ENCODE measurements at regions not wholly inside any gene's neighbourhood (a gene's known extent, or its start where the extent isn't known, plus 50 kb on each side); places are given as distances from the start of the nearest gene placed in this dataset.

DNA sequence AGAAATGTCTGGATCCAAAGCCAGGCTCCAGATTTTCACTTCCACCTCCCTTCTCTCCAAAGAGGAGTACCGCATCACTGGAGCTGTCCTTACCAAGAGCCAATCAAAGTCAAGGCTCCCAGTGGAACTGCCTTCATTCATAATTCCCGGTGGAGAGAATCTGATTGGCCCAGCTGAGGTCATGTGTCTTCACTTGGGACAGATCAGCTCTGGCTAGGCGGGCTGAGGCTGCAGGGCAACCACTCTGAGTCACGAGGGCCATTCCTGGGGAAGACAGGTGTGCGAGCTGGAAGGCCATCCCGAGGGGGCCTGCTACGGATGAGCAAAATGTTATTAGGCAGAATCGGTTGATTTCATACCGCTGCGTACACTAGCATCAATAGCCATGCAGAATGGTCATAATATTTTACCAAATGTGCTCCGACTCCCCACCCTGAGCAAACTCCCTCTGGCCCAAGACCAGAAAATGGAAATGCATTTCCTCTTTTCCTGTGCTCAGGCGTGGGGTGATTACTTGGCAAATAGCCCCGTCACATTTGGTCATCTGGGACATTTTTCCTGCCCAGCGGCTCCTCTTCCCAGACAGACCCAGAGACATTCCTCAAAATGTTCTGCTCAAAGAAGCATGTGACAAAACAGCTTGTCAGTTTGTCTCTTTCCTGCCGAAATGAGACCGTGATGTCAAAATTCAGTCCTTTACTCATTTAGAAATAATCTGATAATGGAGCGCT, 111.1 kb downstream of the AIPL1 start:
- DNase-seq = no peak

DNA sequence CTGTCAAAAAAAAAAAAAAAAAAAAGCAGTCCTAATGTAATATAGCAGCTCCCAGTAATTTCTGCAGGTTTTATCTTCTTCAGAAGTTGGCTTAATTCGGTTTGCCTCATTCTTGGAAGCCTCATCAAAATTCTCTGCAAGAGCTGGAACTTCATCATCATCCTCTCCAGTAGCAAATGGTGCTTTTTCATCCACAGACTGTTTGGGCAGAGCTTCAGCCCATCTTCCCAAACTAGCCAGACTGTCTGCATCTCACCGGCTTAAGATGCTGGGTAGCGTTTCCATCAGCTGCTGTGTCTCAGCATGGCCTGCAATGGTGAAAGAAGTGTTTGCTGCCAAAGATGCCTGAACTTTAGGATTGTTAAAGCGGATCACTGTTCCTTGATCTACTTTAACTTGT, 112.6 kb downstream of the AIPL1 start:
- DNase-seq = no peak

DNA sequence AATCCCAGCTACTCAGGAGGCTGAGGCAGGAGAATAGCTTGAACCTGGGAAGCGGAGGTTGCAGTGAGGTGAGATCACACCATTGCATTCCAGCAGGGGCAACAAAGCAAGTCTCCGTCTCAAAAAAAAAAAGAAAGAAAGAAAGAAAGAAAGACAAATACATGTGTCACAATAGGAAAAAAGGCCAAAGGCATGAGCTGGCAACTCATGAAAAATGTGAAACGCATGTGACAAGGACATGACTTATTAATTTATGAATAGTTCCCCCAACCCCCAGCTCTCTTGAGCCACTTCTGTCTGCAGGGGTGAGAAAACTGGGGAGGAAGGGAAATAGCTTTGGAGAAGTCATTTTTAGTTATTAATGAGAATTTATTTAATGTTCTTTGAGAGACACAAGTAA, 120.6 kb downstream of the AIPL1 start:
- no peak for DNase-seq

DNA sequence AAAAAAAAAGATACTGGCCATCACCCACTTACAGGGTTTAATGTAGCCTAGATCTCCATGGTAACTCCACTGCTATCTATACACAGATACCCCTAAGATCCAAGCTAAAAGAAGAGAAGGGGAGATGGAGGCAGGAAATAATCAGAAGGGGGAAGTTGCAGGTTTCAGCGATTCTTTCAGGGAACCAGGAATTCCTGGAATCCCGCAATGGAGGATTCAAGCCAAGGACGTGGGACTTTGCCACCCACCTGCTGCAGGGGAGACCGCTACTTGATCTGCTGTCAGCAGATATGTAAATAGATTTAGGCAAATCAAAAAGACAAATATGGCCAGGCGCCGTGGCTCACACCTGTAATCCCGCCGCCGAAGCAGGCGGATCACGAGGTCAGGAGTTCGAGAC, 121.1 kb downstream of the AIPL1 start:
- no peak for DNase-seq

DNA sequence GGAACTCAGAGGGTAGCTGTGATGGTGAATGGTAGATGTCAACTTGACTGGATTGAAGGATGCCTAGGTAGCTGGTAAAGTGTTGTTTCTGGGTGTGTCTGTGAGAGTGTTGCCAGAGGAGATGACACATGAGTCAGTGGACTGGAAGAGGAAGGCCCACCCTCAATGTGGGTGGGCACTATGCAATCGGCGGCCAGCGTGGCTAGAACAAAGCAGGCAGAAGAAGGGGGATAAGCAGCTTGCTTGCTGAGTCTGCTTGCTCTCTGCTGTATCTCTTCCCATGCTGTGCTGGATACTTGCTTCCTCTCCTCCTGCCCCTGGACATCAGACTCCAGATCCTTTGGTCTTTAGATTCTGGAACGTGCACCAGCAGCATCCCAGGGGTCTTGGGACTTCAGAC, 128.1 kb downstream of the AIPL1 start:
- DNase-seq = no peak

DNA sequence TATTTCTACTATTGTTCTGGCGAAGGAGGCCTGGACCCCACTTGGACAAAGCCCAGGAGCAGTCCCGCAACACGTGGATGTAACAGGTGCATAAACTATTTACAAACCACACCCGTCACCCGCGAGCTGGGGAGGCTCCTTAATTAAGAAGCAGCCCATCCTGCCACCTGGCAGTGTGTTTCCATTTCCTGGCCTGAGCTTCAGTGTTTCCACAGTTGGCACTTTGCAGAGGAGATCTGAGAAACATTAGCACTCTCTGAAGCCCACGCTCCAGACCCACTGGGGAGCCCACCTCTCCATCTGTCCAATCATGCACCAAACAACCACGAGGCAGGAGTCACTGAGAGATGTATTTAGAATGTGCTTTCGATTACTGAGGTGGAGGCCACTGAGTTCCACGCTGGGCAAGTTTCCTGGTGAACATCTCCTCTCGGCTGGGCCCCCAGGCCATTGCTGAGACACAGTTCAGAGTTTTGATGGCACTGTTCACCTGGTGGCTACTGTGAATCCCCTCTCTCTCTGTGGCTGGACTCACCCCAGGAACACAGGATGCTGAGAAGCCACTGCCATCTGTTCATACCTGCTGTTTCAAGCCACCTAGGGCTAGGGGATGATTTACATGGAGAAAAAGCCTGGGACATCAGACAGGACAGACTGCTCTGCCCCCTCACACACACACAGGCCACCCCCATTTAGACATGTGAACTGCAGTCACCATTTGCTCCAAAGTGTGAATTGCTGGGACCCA, 129.1 kb downstream of the AIPL1 start:
- no peak for DNase-seq

DNA sequence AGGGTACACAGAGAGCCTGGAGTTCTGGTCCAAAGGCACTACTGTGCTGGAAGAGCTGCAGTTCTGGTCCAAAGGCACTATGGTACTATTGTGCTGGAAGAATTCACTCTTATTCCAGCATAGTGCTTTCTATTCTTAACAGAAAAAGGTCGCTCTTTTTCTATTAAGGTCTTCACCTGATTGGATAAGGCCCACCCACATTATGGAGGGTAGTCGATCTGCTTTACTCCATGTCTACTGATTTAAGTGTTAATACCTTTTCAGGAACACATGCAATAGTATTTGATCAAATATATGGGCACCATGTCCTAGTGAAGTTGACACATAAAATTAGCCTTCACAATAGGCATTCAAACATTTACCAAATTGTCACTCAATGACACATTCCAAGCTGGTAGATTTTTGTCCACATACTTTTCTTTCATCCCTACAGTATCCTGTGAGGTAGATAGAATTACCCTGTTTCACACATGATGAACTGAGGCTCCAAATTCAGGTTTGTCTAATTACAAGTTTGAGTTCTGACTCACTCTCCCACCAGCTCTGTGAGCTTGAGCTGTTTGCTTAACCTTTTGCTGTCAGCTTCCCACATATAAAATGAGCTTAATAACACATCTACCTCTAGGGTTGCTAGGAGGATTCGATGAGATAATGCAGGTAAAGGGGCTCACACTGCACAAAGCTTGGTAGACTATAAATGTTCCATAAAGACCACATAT, 129.9 kb downstream of the AIPL1 start:
- DNase-seq = no peak

DNA sequence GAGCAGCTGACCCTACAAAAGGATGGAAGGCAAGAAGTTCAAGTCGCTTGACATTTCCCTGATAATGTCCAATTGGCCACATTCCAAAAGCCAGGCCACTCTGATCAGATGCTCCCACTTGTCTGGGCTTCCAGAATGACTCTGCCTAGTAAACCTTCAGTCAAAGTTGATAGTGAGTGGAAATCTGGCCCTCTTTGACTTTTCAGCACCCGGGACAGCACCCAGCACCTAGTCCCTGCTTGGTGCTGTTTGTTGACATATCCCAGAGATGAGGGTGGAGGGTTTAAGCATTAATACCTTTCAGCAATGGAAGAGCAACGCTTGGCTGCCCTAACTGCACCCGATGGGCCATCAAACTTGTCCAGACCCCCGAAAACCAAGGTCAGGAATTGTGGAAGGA, 131.3 kb downstream of the AIPL1 start:
- peak; percentile 12 for DNase-seq

DNA sequence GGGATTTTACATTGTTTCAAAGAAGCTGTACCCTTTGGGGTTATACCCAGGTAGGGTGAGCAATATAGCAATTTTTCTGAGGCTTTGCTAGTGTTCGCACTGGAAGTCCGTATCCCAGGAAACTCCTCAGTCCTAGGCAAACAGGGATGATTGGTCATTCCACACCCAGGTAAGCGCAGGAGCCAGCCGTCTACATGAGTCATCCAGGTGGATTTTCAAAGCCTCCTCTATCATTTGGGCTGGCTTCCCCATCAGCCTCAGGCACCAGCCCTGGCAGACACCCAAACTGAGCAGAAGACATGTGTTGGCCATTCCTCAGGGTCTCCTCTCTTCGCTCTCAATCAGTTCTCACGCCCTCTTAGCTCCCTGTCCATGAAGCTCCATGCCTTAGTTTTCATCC, 135.6 kb downstream of the AIPL1 start:
- no peak for DNase-seq

DNA sequence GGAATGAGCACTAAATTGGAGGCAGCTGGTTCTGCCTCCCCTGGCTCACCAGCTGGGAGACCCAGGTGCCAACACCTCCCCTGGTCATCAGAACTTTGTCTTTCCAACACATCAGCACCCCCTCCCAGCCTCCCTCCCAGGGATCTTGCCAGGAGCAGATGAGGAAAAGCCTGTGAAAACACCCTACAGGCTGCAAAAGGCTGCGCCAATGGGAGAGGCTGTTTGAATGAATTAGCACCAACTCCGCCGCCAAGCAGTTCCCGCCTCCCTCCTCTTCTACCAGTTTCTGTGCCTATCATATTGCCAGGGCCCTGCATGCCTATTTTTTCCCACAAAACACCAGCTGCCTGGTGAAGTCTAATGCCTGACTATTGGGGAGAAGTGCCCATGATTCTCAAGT, 137.0 kb downstream of the AIPL1 start:
- DNase-seq = no peak

DNA sequence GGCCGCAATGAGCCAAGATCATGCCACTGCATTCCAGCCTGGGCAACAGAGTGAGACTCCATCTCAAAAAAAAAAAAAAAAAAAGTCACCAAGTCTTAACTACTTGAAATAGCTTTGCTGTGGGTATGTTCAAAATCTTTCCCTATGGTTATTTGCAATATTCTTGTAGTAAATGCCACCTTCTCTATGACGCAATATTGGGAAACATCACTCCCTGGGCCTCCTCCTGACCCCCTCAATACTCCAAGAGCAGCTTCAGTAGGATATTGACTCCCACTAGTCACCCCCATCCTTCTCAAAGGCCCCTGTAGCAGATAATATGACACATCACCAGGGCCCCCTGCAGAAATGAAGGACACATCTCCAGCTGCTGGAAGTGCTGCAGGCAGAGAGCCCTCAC, 137.8 kb downstream of the AIPL1 start:
- DNase-seq = no peak

DNA sequence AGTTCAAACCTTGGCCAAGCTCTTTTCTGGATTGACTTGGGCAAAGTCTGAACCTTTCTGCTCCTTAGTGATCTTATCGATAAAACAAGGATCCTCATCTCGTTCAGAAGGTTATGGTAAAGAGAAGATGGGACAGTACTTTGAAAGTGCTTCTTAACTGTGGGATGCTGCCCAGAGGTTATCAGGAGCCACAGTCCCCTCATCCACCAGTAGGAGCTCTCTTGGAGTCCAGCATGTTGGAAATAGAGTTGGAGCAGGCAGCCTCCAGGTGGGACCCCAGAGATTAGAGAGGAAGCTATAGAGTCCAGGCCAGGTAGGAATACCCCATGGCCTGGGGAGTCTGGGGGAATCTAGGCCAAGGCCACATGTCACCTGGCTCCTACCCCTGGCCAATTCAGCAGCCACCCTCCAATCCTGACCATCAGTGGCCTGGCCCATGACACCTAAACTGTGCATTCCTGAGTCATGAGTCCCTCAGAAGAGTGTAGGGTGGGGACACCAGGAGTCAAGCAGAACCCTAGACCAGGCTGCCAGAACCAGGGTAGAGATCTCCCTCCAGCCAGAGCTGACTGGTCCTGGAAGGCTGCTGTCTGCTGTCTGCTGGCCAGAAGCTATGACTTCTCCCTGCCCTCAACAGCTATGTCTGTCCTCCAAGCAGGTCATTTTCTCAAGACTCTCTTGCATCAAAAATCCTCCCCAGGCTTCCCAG, 144.3 kb downstream of the AIPL1 start:
- no peak for DNase-seq

DNA sequence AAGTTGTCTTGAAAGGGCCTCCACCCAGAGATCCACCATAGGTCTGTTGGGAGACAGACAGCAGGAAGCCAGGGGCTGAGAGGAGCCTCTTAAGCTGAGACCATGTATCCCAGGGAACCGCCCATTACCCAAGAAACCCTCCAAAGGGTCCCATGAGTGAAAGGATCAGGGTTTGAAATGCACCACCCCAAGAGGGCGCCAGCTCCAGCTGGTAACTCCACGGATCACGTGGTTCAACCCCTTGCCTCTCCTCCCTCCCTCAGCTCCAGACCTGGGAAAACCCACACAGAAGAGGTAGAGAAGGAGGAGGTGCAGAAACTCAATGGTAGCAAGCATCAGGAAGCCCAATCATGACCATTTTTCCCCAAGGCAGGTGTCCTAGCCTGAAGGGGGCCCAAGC, 148.7 kb downstream of the AIPL1 start:
- DNase-seq = no peak

DNA sequence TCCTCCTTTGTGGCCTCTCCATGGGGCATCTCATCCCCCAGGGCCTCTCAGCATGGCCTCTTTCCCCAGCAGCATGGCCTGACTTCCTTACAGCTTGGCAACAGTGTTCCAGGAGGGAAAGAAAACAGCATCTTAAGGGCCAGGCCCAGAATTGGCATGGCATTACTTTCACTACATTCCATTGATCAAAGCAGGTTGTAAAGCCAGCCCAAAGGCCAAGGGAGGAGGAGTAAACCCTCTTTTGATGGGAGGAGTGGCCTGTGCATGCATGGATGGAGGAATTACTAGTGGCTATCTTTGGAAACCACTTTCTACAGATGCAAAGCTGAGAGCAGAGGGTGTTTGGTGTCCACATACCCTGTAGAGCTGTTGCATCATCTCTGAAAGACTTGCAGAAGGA, 149.4 kb downstream of the AIPL1 start:
- DNase-seq = no peak

DNA sequence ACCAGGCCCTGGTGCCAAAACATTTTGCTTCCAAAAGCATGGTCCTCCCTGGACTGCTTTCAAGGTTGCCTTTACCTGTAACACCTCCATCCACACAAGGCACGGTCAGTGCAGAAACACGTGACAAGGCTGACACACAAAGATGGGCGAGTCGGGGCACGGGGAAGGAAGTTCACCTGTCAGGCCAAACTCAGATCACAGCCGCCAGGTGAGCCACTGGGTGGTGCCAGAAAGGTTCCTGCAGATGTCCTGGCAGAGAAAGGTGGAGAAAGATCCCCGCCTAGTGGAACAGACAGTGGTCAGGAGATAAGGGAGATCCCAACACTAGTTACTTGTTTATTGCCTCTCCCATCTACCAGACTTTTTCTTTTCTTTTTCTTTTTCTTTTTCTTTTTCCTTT, 155.3 kb downstream of the AIPL1 start:
- DNase-seq = no peak

DNA sequence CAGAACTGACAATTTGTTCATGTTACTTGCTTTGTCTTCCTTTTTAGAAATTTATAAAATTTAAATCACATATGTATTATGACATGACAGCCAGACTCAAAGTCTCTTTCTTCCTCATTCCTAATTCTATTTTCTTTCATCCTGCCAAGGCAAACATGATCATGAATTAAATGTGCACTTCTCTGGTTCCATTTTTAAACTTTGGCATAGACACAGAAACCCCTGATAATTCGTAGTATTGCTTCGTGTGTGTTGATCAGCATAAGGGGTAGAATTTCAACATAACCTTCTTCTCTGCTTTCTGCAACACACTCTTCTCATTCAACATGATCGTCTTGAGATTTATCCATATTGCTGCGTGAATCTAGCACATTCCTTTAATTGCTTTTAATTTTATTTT, 156.5 kb downstream of the AIPL1 start:
- no peak for DNase-seq

DNA sequence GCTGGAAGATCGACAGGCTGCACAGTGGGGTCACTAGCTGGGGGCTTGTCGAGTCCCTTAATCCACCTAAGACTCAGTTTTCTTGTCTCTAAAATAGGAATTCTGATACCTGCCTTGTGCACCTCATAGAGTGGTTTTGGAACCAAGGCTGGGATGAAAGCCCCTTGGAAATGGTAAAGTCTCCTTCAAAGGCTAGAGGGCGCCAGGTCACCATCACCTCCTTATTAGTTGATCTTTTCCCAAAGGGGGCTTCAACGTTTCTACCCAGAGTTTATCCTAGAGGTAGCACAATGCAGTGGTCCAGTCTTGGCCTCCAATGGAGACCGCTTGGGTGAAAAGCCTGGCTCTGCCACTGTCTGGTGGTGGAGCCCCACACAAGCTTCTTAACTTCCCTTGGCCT, 158.2 kb downstream of the AIPL1 start:
- DNase-seq = no peak

DNA sequence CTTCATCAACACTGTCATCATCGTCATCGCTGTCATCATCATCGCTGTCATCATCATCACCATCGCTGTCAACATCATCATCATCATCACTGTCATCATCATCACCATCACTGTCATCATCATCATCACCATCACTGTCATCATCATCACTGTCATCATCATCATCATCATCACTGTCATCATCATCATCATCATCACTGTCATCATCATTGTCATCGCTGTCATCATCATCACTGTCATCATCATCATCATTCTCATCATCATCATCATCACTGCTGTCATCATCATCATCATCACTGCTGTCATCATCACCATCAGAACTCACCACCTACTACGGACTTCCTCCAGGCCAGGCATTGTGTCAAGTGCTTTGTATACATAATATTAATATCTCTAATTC, 160.6 kb downstream of the AIPL1 start:
- no peak for DNase-seq

DNA sequence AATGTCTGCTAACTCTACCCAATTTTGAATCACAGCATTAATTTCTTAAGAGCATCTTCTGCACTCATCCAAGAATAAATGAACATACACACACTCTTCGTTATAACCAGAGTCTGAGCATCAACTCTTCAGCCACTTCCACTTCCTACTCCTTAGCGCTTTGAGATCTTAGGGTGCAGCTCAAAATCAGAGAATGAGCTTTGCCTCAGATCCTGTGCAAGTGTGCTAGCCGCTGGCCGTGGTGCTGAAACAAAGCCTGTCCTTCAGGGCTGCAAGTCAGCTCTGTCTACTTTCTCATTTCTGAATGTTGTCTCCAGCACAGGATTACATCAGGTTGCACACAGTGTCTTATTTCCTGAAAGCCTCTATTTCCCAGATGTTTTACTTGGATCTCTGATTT, 165.4 kb downstream of the AIPL1 start:
- DNase-seq = peak; percentile 21

DNA sequence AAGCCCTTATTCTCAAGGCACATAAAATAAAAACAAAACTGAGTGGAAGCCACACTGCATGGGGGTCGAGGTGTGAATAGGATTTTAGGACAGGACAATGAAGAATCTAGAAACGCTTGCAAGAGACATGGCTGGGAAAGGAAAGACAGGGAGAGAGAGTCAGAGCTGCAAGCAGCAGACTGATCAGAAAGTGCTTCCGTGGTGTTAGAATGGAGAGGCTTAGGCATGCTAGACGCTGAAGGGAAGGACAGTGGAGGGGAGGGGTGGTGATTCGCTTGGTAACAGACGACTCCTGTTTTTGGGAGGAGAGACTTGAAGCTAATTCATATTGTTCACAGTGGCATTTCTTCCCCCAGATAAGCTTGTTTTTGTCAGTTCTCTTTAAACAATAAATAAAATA, 173.5 kb downstream of the AIPL1 start:
- no peak for DNase-seq

DNA sequence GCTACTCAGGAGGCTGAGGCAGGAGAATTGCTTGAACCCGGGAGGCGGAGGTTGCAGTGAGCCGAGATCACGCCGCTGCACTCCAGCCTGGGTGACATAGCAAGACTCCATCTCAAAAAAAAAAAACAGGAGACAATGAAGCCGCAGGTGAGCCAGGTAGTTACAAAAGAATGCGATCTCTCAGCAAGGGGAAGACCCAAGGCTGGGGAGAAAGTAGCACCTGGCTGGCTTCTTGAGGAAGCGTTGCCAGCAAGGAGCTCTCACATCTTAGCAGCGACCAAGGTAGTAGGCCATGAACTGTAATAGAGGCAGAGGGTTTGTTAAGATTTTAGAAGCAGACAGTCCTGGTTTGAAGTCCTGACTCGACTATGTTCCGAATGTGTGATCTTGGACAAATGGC, 175.0 kb downstream of the AIPL1 start:
- no peak for DNase-seq

DNA sequence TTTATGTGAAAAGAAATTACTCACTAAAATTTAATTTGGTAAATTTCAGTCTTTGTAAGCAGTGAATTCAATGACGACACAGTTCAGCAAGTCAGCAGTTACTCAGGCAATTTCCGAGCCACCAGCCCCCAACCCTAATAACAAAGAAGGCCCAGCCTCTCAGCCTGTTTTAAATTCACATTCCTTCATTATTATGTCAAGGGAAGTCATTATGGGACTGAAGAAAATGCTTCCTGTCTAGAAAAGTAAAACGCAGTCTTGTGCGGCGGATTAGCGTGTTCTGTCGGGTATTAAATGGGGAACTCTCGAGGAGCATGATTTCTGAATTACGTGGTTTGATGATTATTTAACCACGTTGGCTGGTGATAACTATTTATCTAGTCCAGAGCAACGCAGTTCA, 177.6 kb downstream of the AIPL1 start:
- DNase-seq = no peak

DNA sequence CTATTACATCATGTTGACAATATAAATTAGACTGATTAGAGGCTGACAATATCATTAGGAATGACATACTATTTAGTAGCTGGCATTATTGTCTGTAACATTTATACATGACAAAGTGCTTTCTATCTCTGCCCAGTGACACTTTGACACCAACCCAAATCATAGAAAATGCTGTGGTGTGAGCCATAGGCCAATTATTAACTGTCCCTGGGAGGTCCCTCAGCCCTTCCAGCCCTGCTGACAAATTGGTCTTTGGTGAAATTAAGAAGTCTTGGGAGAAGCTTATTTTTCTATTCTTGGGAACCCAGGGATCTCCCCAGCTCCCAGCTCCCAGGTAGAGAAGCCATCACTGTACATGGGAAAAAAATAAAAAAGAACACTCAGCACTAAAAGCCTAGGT, 179.6 kb downstream of the AIPL1 start:
- no peak for DNase-seq

DNA sequence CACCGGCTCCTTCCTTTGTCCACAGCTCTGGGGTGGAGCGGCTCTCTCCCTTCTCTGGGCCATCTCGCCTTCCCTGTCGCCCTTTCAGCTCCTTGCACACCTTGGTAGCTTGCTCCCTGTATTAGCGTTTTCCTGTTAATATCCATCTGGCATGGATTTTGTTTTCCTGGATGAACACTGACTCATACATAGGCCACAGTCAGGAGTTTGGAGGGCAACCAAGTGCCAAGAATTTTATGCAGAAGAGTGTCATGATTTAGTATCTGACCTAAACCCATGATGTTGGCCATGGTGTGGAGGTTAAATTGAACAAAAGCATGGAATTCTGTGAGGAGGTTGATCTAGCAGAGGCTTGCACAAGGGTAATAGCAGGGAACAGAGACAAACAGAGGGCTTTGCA, 180.9 kb downstream of the AIPL1 start:
- DNase-seq = no peak

Data from stimulated activated CD4-positive, alpha-beta T cell treated with anti-CD3 and anti-CD28 coated beads, Interleukin-4, amount 100 ng/mL, for 1 hour (primary cell).